Right lobe of liver (tissue), 6 donors: ENCODE measurements at regions not wholly inside any gene's neighbourhood (a gene's known extent, or its start where the extent isn't known, plus 50 kb on each side); places are given as distances from the start of the nearest gene placed in this dataset.

Experiments used
- ATAC-seq, 4 donors: fragments of 200-7000 bp; cut with Tn5 transposase; one replicate each; pipeline ENCODE4 v1.9.1; 2020; ENCODE audit warnings: mild to moderate bottlenecking in 4 of 4, moderate library complexity in 4 of 4
- DNase-seq, 3 donors: peaks; one replicate each; pipeline ENCODE4 v3.0.0-alpha.2; 2020
- H3K27ac ChIP-seq, 3 donors: fragments of 200-600 bp; one replicate each; pipeline ENCODE4 v1.8.0; 2022
- H3K27me3 ChIP-seq, 2 donors: fragments of 200-600 bp; one replicate each; pipeline ENCODE4 v1.8.0; 2022
- H3K36me3 ChIP-seq, 4 donors: fragments of 200-600 bp; sonication (generic) in 1 of 4; one replicate each; pipeline versions ENCODE4 v1.5.1 to v1.8.0; 2017 to 2022; ENCODE audit warnings: control low read depth in 1 of 4
- H3K4me1 ChIP-seq, 4 donors: fragments of 200-600 bp; sonication (generic) in 1 of 4; one replicate each; pipeline versions ENCODE4 v1.5.1 to v1.8.0; 2017 to 2022; ENCODE audit warnings: control low read depth in 1 of 4
- H3K4me3 ChIP-seq, 3 donors: fragments of 200-600 bp; one replicate each; pipeline ENCODE4 v1.8.0; 2022
- H3K9me3 ChIP-seq, 4 donors: fragments of 200-600 bp; sonication (generic) in 1 of 4; one replicate each; pipeline versions ENCODE4 v1.5.1 to v1.8.0; 2017 to 2022; ENCODE audit warnings: control low read depth in 1 of 4
- CTCF ChIP-seq, 4 donors: fragments of 200-600 bp in 3 of 4; fragments of 450-650 bp in 1 of 4; IDR thresholded peaks; one replicate each; pipeline versions ENCODE4 v1.5.1 to v1.8.0; 2016 to 2022; ENCODE audit warnings: antibody characterized with exemption in 4 of 4, mild to moderate bottlenecking in 2 of 4
- POLR2A ChIP-seq: fragments of 450-650 bp; IDR thresholded peaks from one replicate; pipeline ENCODE4 v1.6.1; 2017; ENCODE audit warnings: antibody characterized with exemption, mild to moderate bottlenecking
- WGBS: methylation state at CpG from one replicate; pipeline ENCODE4 v1.1.6; 2018; ENCODE audit warnings: low coverage, low lambda C conversion rate; ENCODE audit not compliant: insufficient coverage; ENCODE audit errors: missing lambda C conversion rate; 5-methylcytosine and 5-hydroxymethylcytosine counted together
- intact Hi-C, 2 donors: fragments of 100-400 bp; cut with DNase I; formaldehyde crosslinking; loops; one replicate each; pipeline versions ENCODE4 v1.11.2 to v1.14.1; 2022
- donor health status: DM: no; HTN: yes; CAD: no.
- donor health status: DM: no; HTN: no; CAD: no.
- donor health status: DM: no; HTN: no; CAD: no.
- donor health status: DM: no; HTN: yes; CAD: no.
- donor health status: DM: no; HTN: yes; CAD: no.

GRCh38 chr2:223114917-223115316 is 62.9 kb downstream of the KCNE4 start:
- Histone ChIP-seq H3K27me3 (no peaks in the 10 kb centered on the region), H3K36me3 (no peaks in the 10 kb centered on the region), H3K4me1 (no peaks in the 10 kb centered on the region), H3K27ac (no peak overlapping the region), H3K4me3 (no peak overlapping the region), H3K9me3 (no peaks in the 10 kb centered on the region)
- 74% methylated on average over 2 of the region's 3 CpGs for WGBS
- DNase-seq, result no peak
- no peak for ATAC-seq
- intact Hi-C loops, result no loop called here
- TF ChIP-seq POLR2A (no peak), CTCF (IDR thresholded peaks at IDR 0.05) (no peak)

GRCh38 chr2:223117533-223117932 is 65.5 kb downstream of the KCNE4 start:
- no peaks in the 10 kb centered on the region for H3K4me1 ChIP-seq
- no peaks in the 10 kb centered on the region for H3K27me3 ChIP-seq
- H3K27ac ChIP-seq, result no peak overlapping the region
- WGBS, result 69% methylated on average over 4 of the region's 4 CpGs
- H3K36me3 ChIP-seq, result no peaks in the 10 kb centered on the region
- ATAC-seq (no peak), DNase-seq (no peak)
- intact Hi-C loops, result no loop called here
- no peak overlapping the region for H3K4me3 ChIP-seq
- TF ChIP-seq POLR2A (no peak), CTCF (IDR thresholded peaks at IDR 0.05) (no peak)
- no peaks in the 10 kb centered on the region for H3K9me3 ChIP-seq

GRCh38 chr2:223121283-223121682 is 69.3 kb downstream of the KCNE4 start:
- intact Hi-C loops, result no loop called here
- DNase-seq (no peak), ATAC-seq (no peak)
- Histone ChIP-seq H3K27me3 (no peaks in the 10 kb centered on the region), H3K4me1 (no peaks in the 10 kb centered on the region), H3K36me3 (no peaks in the 10 kb centered on the region), H3K27ac (no peak overlapping the region), H3K4me3 (no peak overlapping the region), H3K9me3 (no peaks in the 10 kb centered on the region)
- WGBS, result 29% methylated on average over 1 of the region's 1 CpG
- no peak for TF ChIP-seq CTCF (IDR thresholded peaks at IDR 0.05)

- no peaks in the 10 kb centered on the region for H3K4me1 ChIP-seq
- 33% methylated on average over 4 of the region's 4 CpGs for WGBS
- intact Hi-C loops, result no loop called here
Observed at GRCh38 chr2:223122781-223123180, 70.8 kb downstream of the KCNE4 start.

More at GRCh38 chr2:223122781-223123180, 70.8 kb downstream of the KCNE4 start:
- TF ChIP-seq CTCF (IDR thresholded peaks at IDR 0.05) (no peak), POLR2A (no peak)
- no peak overlapping the region for H3K27ac ChIP-seq
- H3K36me3 ChIP-seq, result no peaks in the 10 kb centered on the region
- ATAC-seq (no peak), DNase-seq (no peak)
- no peak overlapping the region for H3K4me3 ChIP-seq
- no peaks in the 10 kb centered on the region for H3K9me3 ChIP-seq
- no peaks in the 10 kb centered on the region for H3K27me3 ChIP-seq
